ENCODE measurements at regions not wholly inside any gene's neighbourhood (a gene's known extent, or its start where the extent isn't known, plus 50 kb on each side); places are given as distances from the start of the nearest gene placed in this dataset.

- Histone ChIP-seq H3K36me3 (no peaks in the 10 kb centered on the region), H3K4me3 (no peak overlapping the region), H3K27ac (no peak overlapping the region), H3K4me1 (no peaks in the 10 kb centered on the region), H3K27me3 (no peaks in the 10 kb centered on the region), H3K9me3 (no peaks in the 10 kb centered on the region)
- intact Hi-C loops (cut with DNase I; ENCODE audit: low total_unique reads) = no loop called here
- TF ChIP-seq EP300 (IDR thresholded peaks at IDR 0.05; ENCODE audit: low read depth) (no peak), CTCF (IDR thresholded peaks at IDR 0.05) (no peak), POLR2AphosphoS5 (IDR thresholded peaks at IDR 0.05) (no peak), POLR2A (IDR thresholded peaks at IDR 0.05) (no peak)
- no peak for DNase-seq
- in situ Hi-C loops (cut with MboI; ENCODE audit: low pct_ligation_motif_present in 1 of 4, low pct_unique_long_range_greater_than_20kb in 1 of 4, low sequenced_read_pairs in 3 of 4) = no loop called here
- WGBS, 2 donors (ENCODE audit: low coverage in 1 of 2) = 96 to 100% methylated on average over 3 of the region's 3 CpGs
Observed at GRCh38 chr14:96699666-96700065, 97.5 kb upstream of the VRK1 start.

- no peaks in the 10 kb centered on the region for H3K4me1 ChIP-seq
- H3K9me3 ChIP-seq = no peaks in the 10 kb centered on the region
- H3K4me3 ChIP-seq = no peak overlapping the region
- H3K27ac ChIP-seq = no peak overlapping the region
- H3K36me3 ChIP-seq = no peaks in the 10 kb centered on the region
- 73% methylated on average over 6 of the region's 6 CpGs; no CpG with 5 or more reads in 1 of the 2 donors for WGBS, 2 donors (ENCODE audit: low coverage in 1 of 2)
- TF ChIP-seq POLR2AphosphoS5 (IDR thresholded peaks at IDR 0.05) (no peak), POLR2A (IDR thresholded peaks at IDR 0.05) (no peak), EP300 (IDR thresholded peaks at IDR 0.05; ENCODE audit: low read depth) (no peak), CTCF (IDR thresholded peaks at IDR 0.05) (no peak)
- H3K27me3 ChIP-seq = no peaks in the 10 kb centered on the region
- intact Hi-C loops (cut with DNase I; ENCODE audit: low total_unique reads) (no loop called here), in situ Hi-C loops (cut with MboI; ENCODE audit: low pct_ligation_motif_present in 1 of 4, low pct_unique_long_range_greater_than_20kb in 1 of 4, low sequenced_read_pairs in 3 of 4) (no loop called here)
- no peak for DNase-seq
Observed at GRCh38 chr14:96702831-96703230, 94.4 kb upstream of the VRK1 start.

- 57 to 68% methylated on average over 3 to 10 of the region's 10 CpGs for WGBS, 2 donors (ENCODE audit: low coverage in 1 of 2)
- intact Hi-C loops (cut with DNase I; ENCODE audit: low total_unique reads) = no loop called here
- Histone ChIP-seq H3K9me3 (no peaks in the 10 kb centered on the region), H3K4me3 (no peak overlapping the region), H3K4me1 (no peaks in the 10 kb centered on the region), H3K36me3 (no peaks in the 10 kb centered on the region), H3K27me3 (no peaks in the 10 kb centered on the region), H3K27ac (no peak overlapping the region)
- DNase-seq = no peak
- TF ChIP-seq POLR2AphosphoS5 (IDR thresholded peaks at IDR 0.05) (no peak), POLR2A (IDR thresholded peaks at IDR 0.05) (no peak), EP300 (IDR thresholded peaks at IDR 0.05; ENCODE audit: low read depth) (no peak), CTCF (IDR thresholded peaks at IDR 0.05) (no peak)
- in situ Hi-C loops (cut with MboI; ENCODE audit: low pct_ligation_motif_present in 1 of 4, low pct_unique_long_range_greater_than_20kb in 1 of 4, low sequenced_read_pairs in 3 of 4) = no loop called here
Observed at GRCh38 chr14:96705422-96706092, 91.6 kb upstream of the VRK1 start.

GRCh38 chr14:96706893-96707292, 90.3 kb upstream of the VRK1 start:
- Histone ChIP-seq H3K27ac (no peak overlapping the region), H3K4me3 (no peak overlapping the region), H3K36me3 (no peaks in the 10 kb centered on the region), H3K27me3 (no peaks in the 10 kb centered on the region), H3K9me3 (no peaks in the 10 kb centered on the region), H3K4me1 (no peaks in the 10 kb centered on the region)
- intact Hi-C loops (cut with DNase I; ENCODE audit: low total_unique reads) (no loop called here), in situ Hi-C loops (cut with MboI; ENCODE audit: low pct_ligation_motif_present in 1 of 4, low pct_unique_long_range_greater_than_20kb in 1 of 4, low sequenced_read_pairs in 3 of 4) (no loop called here)
- TF ChIP-seq EP300 (IDR thresholded peaks at IDR 0.05; ENCODE audit: low read depth) (no peak), POLR2AphosphoS5 (IDR thresholded peaks at IDR 0.05) (no peak), POLR2A (IDR thresholded peaks at IDR 0.05) (no peak), CTCF (IDR thresholded peaks at IDR 0.05) (no peak)
- WGBS, 2 donors (ENCODE audit: low coverage in 1 of 2) = 53 to 63% methylated on average over 3 to 4 of the region's 4 CpGs
- no peak for DNase-seq

All from transverse colon (tissue), 4 donors.